Sigmoid colon (tissue), 6 donors: ENCODE measurements at regions not wholly inside any gene's neighbourhood (a gene's known extent, or its start where the extent isn't known, plus 50 kb on each side); places are given as distances from the start of the nearest gene placed in this dataset.

Experiments used
- DNase-seq: peaks from one replicate; pipeline ENCODE4 v3.0.0-alpha.2; 2019
- H3K27ac ChIP-seq, 4 donors: fragments of 200-600 bp; sonication (generic); one replicate each; pipeline ENCODE4 v1.5.1; 2016 to 2019; ENCODE audit warnings: mild to moderate bottlenecking in 1 of 4
- H3K27me3 ChIP-seq, 3 donors: fragments of 200-600 bp; sonication (generic); one replicate each; pipeline ENCODE4 v1.5.1; 2019; ENCODE audit warnings: mild to moderate bottlenecking in 1 of 3
- H3K36me3 ChIP-seq, 4 donors: fragments of 200-600 bp; sonication (generic); one replicate each; pipeline ENCODE4 v1.5.1; 2016 to 2019
- H3K4me1 ChIP-seq, 4 donors: fragments of 200-600 bp; sonication (generic); one replicate each; pipeline ENCODE4 v1.5.1; 2017 to 2019
- H3K4me3 ChIP-seq, 4 donors: fragments of 200-600 bp; sonication (generic); one replicate each; pipeline ENCODE4 v1.5.1; 2017 to 2019; ENCODE audit warnings: mild to moderate bottlenecking in 2 of 4, moderate library complexity in 1 of 4
- H3K9me3 ChIP-seq, 4 donors: fragments of 200-600 bp in 3 of 4; sonication (generic) in 3 of 4; one replicate each; pipeline versions ENCODE4 v1.5.1 to v1.6.1; 2013 to 2019
- EP300 ChIP-seq, 4 donors: sonication (generic); formaldehyde crosslinking; IDR thresholded peaks; one replicate each; pipeline ENCODE4 v1.6.1; 2017; ENCODE audit warnings: antibody characterized with exemption in 4 of 4
- POLR2A ChIP-seq, 2 donors: fragments of 450-650 bp; IDR thresholded peaks; one replicate each; pipeline ENCODE4 v1.6.1; 2016; ENCODE audit warnings: antibody characterized with exemption in 2 of 2, mild to moderate bottlenecking in 2 of 2, moderate library complexity in 2 of 2
- POLR2AphosphoS5 ChIP-seq, 4 donors: sonication (generic); formaldehyde crosslinking; IDR thresholded peaks; one replicate each; pipeline ENCODE4 v1.6.1; 2017; ENCODE audit warnings: antibody characterized with exemption in 4 of 4
- WGBS, 2 donors: extraction: QIAGEN DNeasy Blood & Tissue Kit; methylation state at CpG; one replicate each; pipeline ENCODE4 v1.1.7; 2013; 5-methylcytosine and 5-hydroxymethylcytosine counted together
- intact Hi-C: fragments of 100-400 bp; cut with DNase I; formaldehyde crosslinking; loops from one replicate; pipeline ENCODE4 v1.15.1; 2023
- TF ChIP-seq, protein P1 (sequence below), 4 experiments: fragments of 450-650 bp in 3 of 4; fragments of 200-600 bp in 1 of 4; IDR thresholded peaks; one replicate each; pipeline ENCODE4 v1.5.1; 2016 to 2019; ENCODE audit warnings: antibody characterized with exemption in 4 of 4, mild to moderate bottlenecking in 3 of 4, moderate library complexity in 2 of 4
- donor health status: healthy with polysubstance abuse.
- donor health status: healthy.

DNA sequence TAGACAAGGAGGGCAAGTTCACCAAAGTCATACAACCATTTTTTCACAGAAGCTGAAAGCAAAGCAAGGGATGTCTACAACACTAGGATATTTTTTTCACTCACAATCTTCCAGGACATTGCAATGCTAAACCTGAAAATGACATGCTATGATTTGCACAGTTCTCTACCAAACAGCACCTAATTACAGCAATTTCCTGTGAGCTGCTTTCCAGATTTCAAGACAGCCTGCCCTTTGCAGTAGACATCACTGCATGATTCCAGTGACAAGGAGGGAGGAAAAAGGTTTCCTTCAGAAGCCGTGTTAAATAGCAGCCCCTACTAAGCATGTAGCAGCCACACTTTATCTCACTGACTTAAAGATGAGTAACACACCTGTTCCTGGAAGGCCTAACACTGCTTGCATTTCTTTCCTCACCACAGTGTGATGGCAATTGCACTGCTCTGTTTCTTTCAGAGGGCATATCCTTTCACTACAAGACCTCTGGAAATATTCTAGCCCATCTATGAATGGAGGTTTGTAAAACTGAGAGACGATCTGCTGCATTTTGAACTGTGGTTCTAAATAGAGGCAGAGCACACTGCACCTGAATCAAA, 97.1 kb downstream of the DUSP10 start:
- no peaks in the 10 kb centered on the region for H3K27me3 ChIP-seq
- no peaks in the 10 kb centered on the region for H3K36me3 ChIP-seq
- no peak for DNase-seq
- no peaks in the 10 kb centered on the region for H3K9me3 ChIP-seq
- no peak overlapping the region for H3K4me3 ChIP-seq
- no peak overlapping the region for H3K27ac ChIP-seq
- 68 to 81% methylated on average over 2 of the region's 2 CpGs for WGBS, 2 donors
- TF ChIP-seq POLR2AphosphoS5 (IDR thresholded peaks at IDR 0.05) (no peak), EP300 (IDR thresholded peaks at IDR 0.05) (no peak), POLR2A (IDR thresholded peaks at IDR 0.05) (no peak)
- TF ChIP-seq, protein P1, sequence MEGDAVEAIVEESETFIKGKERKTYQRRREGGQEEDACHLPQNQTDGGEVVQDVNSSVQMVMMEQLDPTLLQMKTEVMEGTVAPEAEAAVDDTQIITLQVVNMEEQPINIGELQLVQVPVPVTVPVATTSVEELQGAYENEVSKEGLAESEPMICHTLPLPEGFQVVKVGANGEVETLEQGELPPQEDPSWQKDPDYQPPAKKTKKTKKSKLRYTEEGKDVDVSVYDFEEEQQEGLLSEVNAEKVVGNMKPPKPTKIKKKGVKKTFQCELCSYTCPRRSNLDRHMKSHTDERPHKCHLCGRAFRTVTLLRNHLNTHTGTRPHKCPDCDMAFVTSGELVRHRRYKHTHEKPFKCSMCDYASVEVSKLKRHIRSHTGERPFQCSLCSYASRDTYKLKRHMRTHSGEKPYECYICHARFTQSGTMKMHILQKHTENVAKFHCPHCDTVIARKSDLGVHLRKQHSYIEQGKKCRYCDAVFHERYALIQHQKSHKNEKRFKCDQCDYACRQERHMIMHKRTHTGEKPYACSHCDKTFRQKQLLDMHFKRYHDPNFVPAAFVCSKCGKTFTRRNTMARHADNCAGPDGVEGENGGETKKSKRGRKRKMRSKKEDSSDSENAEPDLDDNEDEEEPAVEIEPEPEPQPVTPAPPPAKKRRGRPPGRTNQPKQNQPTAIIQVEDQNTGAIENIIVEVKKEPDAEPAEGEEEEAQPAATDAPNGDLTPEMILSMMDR (IDR thresholded peaks at IDR 0.05), result no peak
- intact Hi-C loops, result no loop called here
- no peaks in the 10 kb centered on the region for H3K4me1 ChIP-seq

DNA sequence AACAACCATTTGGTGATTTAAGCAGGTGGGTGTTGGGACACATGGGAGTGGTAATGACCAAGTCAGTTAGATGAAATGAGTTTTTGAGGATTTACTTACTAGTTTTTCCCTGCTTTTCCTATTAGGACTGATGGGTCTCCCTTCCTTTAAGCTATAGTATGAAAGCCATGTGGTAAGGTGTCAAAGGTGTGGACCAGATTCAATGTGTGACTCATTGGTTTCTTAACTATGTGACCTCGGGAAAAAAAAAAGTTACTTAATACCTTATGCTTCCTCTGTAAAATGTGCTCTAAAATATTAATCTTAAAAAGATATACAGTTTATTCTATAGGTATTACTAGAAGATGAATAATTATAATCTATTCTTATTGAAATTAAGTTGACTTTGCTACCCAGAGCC, 93.7 kb downstream of the DUSP10 start:
- no peak overlapping the region for H3K27ac ChIP-seq
- TF ChIP-seq POLR2AphosphoS5 (IDR thresholded peaks at IDR 0.05) (no peak), POLR2A (IDR thresholded peaks at IDR 0.05) (no peak), EP300 (IDR thresholded peaks at IDR 0.05) (no peak)
- TF ChIP-seq, protein P1 (IDR thresholded peaks at IDR 0.05), result no peak
- no peaks in the 10 kb centered on the region for H3K36me3 ChIP-seq
- no peaks in the 10 kb centered on the region for H3K27me3 ChIP-seq
- no peak for DNase-seq
- H3K9me3 ChIP-seq, result no peaks in the 10 kb centered on the region
- H3K4me3 ChIP-seq, result no peak overlapping the region
- intact Hi-C loops, result no loop called here
- WGBS, 2 donors, result 58 to 84% methylated on average over 1 of the region's 1 CpG
- H3K4me1 ChIP-seq, result no peaks in the 10 kb centered on the region
